ENCODE measurements at regions not wholly inside any gene's neighbourhood (a gene's known extent, or its start where the extent isn't known, plus 50 kb on each side); places are given as distances from the start of the nearest gene placed in this dataset.

DNA sequence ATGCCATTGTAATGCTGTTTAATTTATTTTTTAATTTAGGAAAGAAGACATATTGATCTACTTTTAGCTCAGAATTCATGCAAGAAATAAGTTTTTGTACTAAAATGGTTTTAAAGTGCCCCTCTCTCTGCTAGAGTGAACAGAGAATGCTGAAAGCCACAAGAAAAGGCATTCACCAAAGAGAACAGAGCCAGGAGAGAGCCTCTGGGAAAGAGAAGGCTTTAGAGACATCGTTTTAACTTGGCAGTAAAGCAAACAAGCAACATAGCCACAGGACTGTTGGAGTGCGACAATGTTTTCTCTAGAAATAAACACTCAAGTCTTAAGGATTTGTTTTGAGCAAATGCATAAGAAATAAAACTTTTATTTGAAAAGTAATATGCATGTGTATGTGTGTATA lies 484.1 kb upstream of the CPEB2 start:
- no peak overlapping the region for H3K4me3 ChIP-seq
- no peak overlapping the region for H3K4me2 ChIP-seq
- H3K27me3 ChIP-seq (ENCODE audit: insufficient read depth) = no peaks in the 10 kb centered on the region
- no peak overlapping the region for H2AFZ ChIP-seq
- Mint-ChIP-seq H3K9me3 (peaks cover 6% of the 10 kb centered on the region; the same call in 1 of the 3 replicates), H3K27me3 (ENCODE audit: insufficient read depth, low read depth, poor library complexity) (no peaks in the 10 kb centered on the region), H3K4me3 (no peak overlapping the region), H3K27ac (no peak overlapping the region), H3K4me1 (no peaks in the 10 kb centered on the region), H3K36me3 (ENCODE audit: low read depth) (no peaks in the 10 kb centered on the region)
- H3K4me1 ChIP-seq (ENCODE audit: insufficient read depth) = no peaks in the 10 kb centered on the region
- ATAC-seq = no peak
- H3F3A ChIP-seq (replicated peaks; ENCODE audit: low read depth) = no peaks in the 10 kb centered on the region
- DNase-seq (ENCODE audit: low spot score) = no peak
- H3K79me2 ChIP-seq (replicated peaks; ENCODE audit: insufficient read depth) = no peaks in the 10 kb centered on the region
- TF ChIP-seq CTCF (conservative IDR thresholded peaks at IDR 0.05; ENCODE audit: low read depth in 2 of 2) (no peak), CREB1 (CRISPR knock-in tag; IDR thresholded peaks at IDR 0.05; ENCODE audit: low read depth) (no peak), EZH2 (IDR thresholded peaks at IDR 0.05; ENCODE audit: low read depth, unreplicated experiment) (no peak), ZNF331 (CRISPR knock-in tag; IDR thresholded peaks at IDR 0.05; ENCODE audit: low read depth) (no peak), NANOG (IDR thresholded peaks at IDR 0.05; ENCODE audit: borderline replicate concordance) (no peak), JUNB (IDR thresholded peaks at IDR 0.05; ENCODE audit: unreplicated experiment) (no peak), ZNF114 (CRISPR knock-in tag; IDR thresholded peaks at IDR 0.05) (no peak), EZH2phosphoT487 (IDR thresholded peaks at IDR 0.05; ENCODE audit: unreplicated experiment) (no peak), STAT1 (IDR thresholded peaks at IDR 0.05; ENCODE audit: unreplicated experiment) (no peak), ZNF462 (CRISPR knock-in tag; IDR thresholded peaks at IDR 0.05) (no peak), ETS1 (IDR thresholded peaks at IDR 0.05) (no peak), POLR2AphosphoS5 (IDR thresholded peaks at IDR 0.05; ENCODE audit: low read depth) (no peak)
- TF ChIP-seq, protein P1, sequence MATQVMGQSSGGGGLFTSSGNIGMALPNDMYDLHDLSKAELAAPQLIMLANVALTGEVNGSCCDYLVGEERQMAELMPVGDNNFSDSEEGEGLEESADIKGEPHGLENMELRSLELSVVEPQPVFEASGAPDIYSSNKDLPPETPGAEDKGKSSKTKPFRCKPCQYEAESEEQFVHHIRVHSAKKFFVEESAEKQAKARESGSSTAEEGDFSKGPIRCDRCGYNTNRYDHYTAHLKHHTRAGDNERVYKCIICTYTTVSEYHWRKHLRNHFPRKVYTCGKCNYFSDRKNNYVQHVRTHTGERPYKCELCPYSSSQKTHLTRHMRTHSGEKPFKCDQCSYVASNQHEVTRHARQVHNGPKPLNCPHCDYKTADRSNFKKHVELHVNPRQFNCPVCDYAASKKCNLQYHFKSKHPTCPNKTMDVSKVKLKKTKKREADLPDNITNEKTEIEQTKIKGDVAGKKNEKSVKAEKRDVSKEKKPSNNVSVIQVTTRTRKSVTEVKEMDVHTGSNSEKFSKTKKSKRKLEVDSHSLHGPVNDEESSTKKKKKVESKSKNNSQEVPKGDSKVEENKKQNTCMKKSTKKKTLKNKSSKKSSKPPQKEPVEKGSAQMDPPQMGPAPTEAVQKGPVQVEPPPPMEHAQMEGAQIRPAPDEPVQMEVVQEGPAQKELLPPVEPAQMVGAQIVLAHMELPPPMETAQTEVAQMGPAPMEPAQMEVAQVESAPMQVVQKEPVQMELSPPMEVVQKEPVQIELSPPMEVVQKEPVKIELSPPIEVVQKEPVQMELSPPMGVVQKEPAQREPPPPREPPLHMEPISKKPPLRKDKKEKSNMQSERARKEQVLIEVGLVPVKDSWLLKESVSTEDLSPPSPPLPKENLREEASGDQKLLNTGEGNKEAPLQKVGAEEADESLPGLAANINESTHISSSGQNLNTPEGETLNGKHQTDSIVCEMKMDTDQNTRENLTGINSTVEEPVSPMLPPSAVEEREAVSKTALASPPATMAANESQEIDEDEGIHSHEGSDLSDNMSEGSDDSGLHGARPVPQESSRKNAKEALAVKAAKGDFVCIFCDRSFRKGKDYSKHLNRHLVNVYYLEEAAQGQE (IDR thresholded peaks at IDR 0.05; ENCODE audit: unreplicated experiment) = no peak
- no peaks in the 10 kb centered on the region for H3K9me2 ChIP-seq (ENCODE audit: insufficient read depth)
- no peaks in the 10 kb centered on the region for H4K20me1 ChIP-seq (replicated peaks; ENCODE audit: insufficient read depth)
- H3K27ac ChIP-seq (ENCODE audit: low read depth) = no peak overlapping the region
- H3K36me3 ChIP-seq (ENCODE audit: insufficient read depth) = no peaks in the 10 kb centered on the region

Measured in GM23338 (cell line).